ENCODE measurements at regions not wholly inside any gene's neighbourhood (a gene's known extent, or its start where the extent isn't known, plus 50 kb on each side); places are given as distances from the start of the nearest gene placed in this dataset.

DNA sequence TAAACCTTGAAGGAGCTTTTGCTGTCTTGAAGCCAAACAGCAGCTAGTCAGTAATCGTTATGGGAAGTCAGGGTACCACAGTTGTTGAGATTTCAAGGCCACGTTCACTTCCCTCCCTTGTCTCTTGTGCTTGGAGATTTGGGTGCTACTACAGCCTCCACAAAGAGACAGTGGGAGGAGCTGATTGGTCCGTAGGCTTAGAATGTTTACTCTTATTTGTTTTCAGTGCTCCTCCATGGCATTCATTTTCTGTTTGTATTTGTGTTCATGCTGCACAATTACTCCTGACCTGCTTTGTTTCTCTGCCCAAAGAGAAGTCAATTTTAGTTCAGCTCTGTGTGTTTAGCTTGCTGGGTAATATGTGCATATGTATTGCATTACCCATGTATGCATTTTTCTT lies 147.7 kb downstream of the PRL start:
- TF ChIP-seq, protein P1, sequence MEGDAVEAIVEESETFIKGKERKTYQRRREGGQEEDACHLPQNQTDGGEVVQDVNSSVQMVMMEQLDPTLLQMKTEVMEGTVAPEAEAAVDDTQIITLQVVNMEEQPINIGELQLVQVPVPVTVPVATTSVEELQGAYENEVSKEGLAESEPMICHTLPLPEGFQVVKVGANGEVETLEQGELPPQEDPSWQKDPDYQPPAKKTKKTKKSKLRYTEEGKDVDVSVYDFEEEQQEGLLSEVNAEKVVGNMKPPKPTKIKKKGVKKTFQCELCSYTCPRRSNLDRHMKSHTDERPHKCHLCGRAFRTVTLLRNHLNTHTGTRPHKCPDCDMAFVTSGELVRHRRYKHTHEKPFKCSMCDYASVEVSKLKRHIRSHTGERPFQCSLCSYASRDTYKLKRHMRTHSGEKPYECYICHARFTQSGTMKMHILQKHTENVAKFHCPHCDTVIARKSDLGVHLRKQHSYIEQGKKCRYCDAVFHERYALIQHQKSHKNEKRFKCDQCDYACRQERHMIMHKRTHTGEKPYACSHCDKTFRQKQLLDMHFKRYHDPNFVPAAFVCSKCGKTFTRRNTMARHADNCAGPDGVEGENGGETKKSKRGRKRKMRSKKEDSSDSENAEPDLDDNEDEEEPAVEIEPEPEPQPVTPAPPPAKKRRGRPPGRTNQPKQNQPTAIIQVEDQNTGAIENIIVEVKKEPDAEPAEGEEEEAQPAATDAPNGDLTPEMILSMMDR (IDR thresholded peaks at IDR 0.05): no peak
- TF ChIP-seq POLR2A (IDR thresholded peaks at IDR 0.05) (no peak), EP300 (IDR thresholded peaks at IDR 0.05) (no peak)
